HCT116 (cell line): ENCODE measurements at regions not wholly inside any gene's neighbourhood (a gene's known extent, or its start where the extent isn't known, plus 50 kb on each side); places are given as distances from the start of the nearest gene placed in this dataset.

Experiments used
- ATAC-seq: fragments of 200-7000 bp; cut with Tn5 transposase; 2 replicates; pipeline ENCODE4 v1.9.1; 2020; ENCODE audit warnings: mild to moderate bottlenecking, moderate library complexity
- BruUV-seq: library from RNA; stranded (reverse); fragments of 400-500 nt; replicated peaks from 2 replicates; lab custom pipeline; 2021; lab: Mats Ljungman, UMichigan
- CTCF ChIA-PET: fragments of 300-600 bp; sonication (Branson Sonifier 250); formaldehyde crosslinking; loops from one replicate; lab custom pipeline; 2021; ENCODE audit warnings: antibody characterized with exemption; lab: Charles Lee
- POLR2A ChIA-PET: fragments of 300-600, 350-600 bp; sonication (Branson Sonifier 250); formaldehyde crosslinking; loops from one replicate; lab custom pipeline; 2021; ENCODE audit warnings: antibody characterized with exemption; lab: Charles Lee
- RAD21 ChIA-PET, 2 experiments: fragments of 300-600 bp; sonication (Branson Sonifier 250); formaldehyde crosslinking; loops; one replicate each; lab custom pipeline; 2023; ENCODE audit warnings: low total read pairs in 2 of 2; ENCODE audit not compliant: uncharacterized antibody in 2 of 2, unreplicated experiment in 2 of 2, low non-redundant PET in 1 of 2; lab: Charles Lee
- DNase-seq: peaks from one replicate; pipeline ENCODE4 v3.0.0-alpha.2; 2010; ENCODE audit warnings: low read depth, low spot score
- H2AFZ ChIP-seq: fragments of 200-600 bp; shearing (Covaris generic), sonication (generic); 2 replicates; pipeline ENCODE4 v1.6.1; 2017; ENCODE audit warnings: low read depth, mixed run types, mixed read lengths, antibody characterized with exemption, low read length; ENCODE audit not compliant: poor library complexity, severe bottlenecking
- H3K27ac ChIP-seq: 2 replicates; pipeline ENCODE4 v1.5.1; 2012; ENCODE audit warnings: low read depth, low read length
- H3K27me3 ChIP-seq: fragments of 200-600 bp; sonication (generic); 2 replicates; pipeline ENCODE4 v1.6.1; 2016; ENCODE audit warnings: mixed run types, low read length, mixed read lengths; ENCODE audit not compliant: insufficient read depth
- H3K36me3 ChIP-seq, 2 experiments: fragments of 200-500 bp in 1 of 2; fragments of 200-600 bp in 1 of 2; sonication (Bioruptor generic) in 1 of 2; sonication (generic) in 1 of 2; 2 replicates each; pipeline versions ENCODE4 v1.5.1 to v1.6.1; 2014 to 2016; ENCODE audit warnings: low read length in 2 of 2, inconsistent platforms in 1 of 2, mixed read lengths in 1 of 2, mixed run types in 1 of 2; ENCODE audit not compliant: insufficient read depth in 2 of 2, control insufficient read depth in 1 of 2
- H3K4me1 ChIP-seq, 2 experiments: fragments of 200-600 bp in 1 of 2; sonication (generic) in 1 of 2; 2 replicates each; pipeline versions ENCODE4 v1.5.1 to v1.6.1; 2012 to 2017; ENCODE audit warnings: low read length in 2 of 2, inconsistent platforms in 1 of 2, mild to moderate bottlenecking in 1 of 2, mixed read lengths in 1 of 2, mixed run types in 1 of 2, moderate library complexity in 1 of 2; ENCODE audit not compliant: insufficient read depth in 2 of 2, control insufficient read depth in 1 of 2
- H3K4me2 ChIP-seq: fragments of 200-600 bp; sonication (generic); 2 replicates; pipeline ENCODE4 v1.6.1; 2017; ENCODE audit warnings: mixed run types, low read length, mixed read lengths
- H3K4me3 ChIP-seq, 2 experiments: fragments of 200-600 bp in 1 of 2; sonication (generic) in 1 of 2; replicated peaks in 1 of 2; 2 replicates each; pipeline ENCODE4 v1.5.1; 2011 to 2016; ENCODE audit warnings: low read length in 2 of 2, control low read depth in 1 of 2, low read depth in 1 of 2, mild to moderate bottlenecking in 1 of 2, mixed read lengths in 1 of 2, mixed run types in 1 of 2
- H3K79me2 ChIP-seq: fragments of 200-600 bp; sonication (generic); 2 replicates; pipeline ENCODE4 v1.6.1; 2017; ENCODE audit warnings: mild to moderate bottlenecking, mixed run types, low read length, moderate library complexity, mixed read lengths; ENCODE audit not compliant: insufficient read depth
- H3K9ac ChIP-seq: fragments of 200-600 bp; sonication (generic); 2 replicates; pipeline ENCODE4 v1.6.1; 2016; ENCODE audit warnings: low read length, mixed read lengths
- H3K9me2 ChIP-seq: fragments of 200-600 bp; sonication (generic), shearing (Covaris generic); 2 replicates; pipeline ENCODE4 v1.6.1; 2017; ENCODE audit warnings: mixed run types, mild to moderate bottlenecking, moderate library complexity; ENCODE audit not compliant: insufficient read depth
- H3K9me3 ChIP-seq, 2 experiments: fragments of 200-500 bp in 1 of 2; fragments of 200-600 bp in 1 of 2; sonication (Bioruptor generic) in 1 of 2; sonication (generic) in 1 of 2; 2 replicates each; pipeline ENCODE4 v1.6.1; 2014 to 2017; ENCODE audit warnings: low read length in 2 of 2, mixed read lengths in 2 of 2, inconsistent platforms in 1 of 2, low read depth in 1 of 2, mild to moderate bottlenecking in 1 of 2, mixed run types in 1 of 2, moderate library complexity in 1 of 2; ENCODE audit not compliant: control insufficient read depth in 1 of 2, insufficient read depth in 1 of 2
- H4K20me1 ChIP-seq: fragments of 200-600 bp; sonication (generic), shearing (Covaris generic); 2 replicates; pipeline ENCODE4 v1.6.1; 2017; ENCODE audit warnings: mixed run types, mild to moderate bottlenecking, moderate library complexity; ENCODE audit not compliant: insufficient read depth
- CBX3 ChIP-seq: IDR thresholded peaks from 2 replicates; pipeline ENCODE4 v1.6.1; 2012; ENCODE audit warnings: low read depth
- CTCF ChIP-seq, 3 experiments: fragments of 200-600 bp in 1 of 3; sonication (generic) in 1 of 3; IDR thresholded peaks in 2 of 3; conservative IDR thresholded peaks in 1 of 3; 2 replicates each; pipeline ENCODE4 v1.5.1; 2012 to 2017; ENCODE audit warnings: low read depth in 2 of 3, low read length in 2 of 3, antibody characterized with exemption in 1 of 3, borderline replicate concordance in 1 of 3, control low read depth in 1 of 3, mild to moderate bottlenecking in 1 of 3, mixed read lengths in 1 of 3, mixed run types in 1 of 3, moderate library complexity in 1 of 3; ENCODE audit not compliant: insufficient read depth in 1 of 3
- EGR1 ChIP-seq: IDR thresholded peaks from 2 replicates; pipeline ENCODE4 v1.6.1; 2012; ENCODE audit warnings: low read depth
- EZH2 ChIP-seq: fragments of 200-600 bp; sonication (generic); IDR thresholded peaks from 2 replicates; pipeline ENCODE4 v1.6.1; 2017; ENCODE audit warnings: antibody characterized with exemption, mixed run types
- MAX ChIP-seq: IDR thresholded peaks from 2 replicates; pipeline ENCODE4 v1.6.1; 2012
- RAD21 ChIP-seq: IDR thresholded peaks from 2 replicates; pipeline ENCODE4 v1.6.1; 2012; ENCODE audit warnings: low read depth, mild to moderate bottlenecking
- SIN3A ChIP-seq: IDR thresholded peaks from 2 replicates; pipeline ENCODE4 v1.6.1; 2012; ENCODE audit warnings: low read depth
- SRF ChIP-seq: IDR thresholded peaks from 2 replicates; pipeline ENCODE4 v1.6.1; 2012; ENCODE audit warnings: low read depth
- intact Hi-C: fragments of 100-400 bp; cut with micrococcal nuclease; formaldehyde crosslinking; loops from 2 replicates; pipeline ENCODE4 v1.10.0; 2022

- no peaks in the 10 kb centered on the region for H3K79me2 ChIP-seq
- RAD21 ChIA-PET: no interaction called here
- POLR2A ChIA-PET: no interaction called here
Measured at GRCh38 chr5:117299936-117300328, 725.3 kb upstream of the SEMA6A start.

More at GRCh38 chr5:117299936-117300328, 725.3 kb upstream of the SEMA6A start:
- H3K9ac ChIP-seq: no peak overlapping the region
- H3K4me3 ChIP-seq: no peak overlapping the region
- intact Hi-C loops: no loop called here
- H3K4me2 ChIP-seq: no peak overlapping the region
- H3K27ac ChIP-seq: no peak overlapping the region
- no peaks in the 10 kb centered on the region for H3K27me3 ChIP-seq
- no peaks in the 10 kb centered on the region for H3K9me2 ChIP-seq
- no peak for DNase-seq
- H4K20me1 ChIP-seq: no peaks in the 10 kb centered on the region
- TF ChIP-seq EGR1 (no peak), CTCF (IDR thresholded peaks at IDR 0.05 in 2 of 3, conservative IDR thresholded peaks at IDR 0.05 in 1 of 3; ENCODE audit: borderline replicate concordance in 1 of 3, insufficient read depth in 1 of 3, low read depth in 2 of 3, low read length in 2 of 3) (no peak), SRF (no peak), RAD21 (no peak), EZH2 (no peak), MAX (no peak), SIN3A (no peak), CBX3 (no peak)
- H3K4me1 ChIP-seq: no peaks in the 10 kb centered on the region
- no peaks in the 10 kb centered on the region for H3K9me3 ChIP-seq
- no TSS peak for BruUV-seq
- H3K36me3 ChIP-seq: no peaks in the 10 kb centered on the region
- ATAC-seq: no peak
- no peak overlapping the region for H2AFZ ChIP-seq
- CTCF ChIA-PET: no interaction called here
